Neural crest cell (in vitro differentiated cells): ENCODE measurements at regions not wholly inside any gene's neighbourhood (a gene's known extent, or its start where the extent isn't known, plus 50 kb on each side); places are given as distances from the start of the nearest gene placed in this dataset.

Experiments used
- DNase-seq: peaks from one replicate; pipeline ENCODE4 v3.0.0; 2021; ENCODE audit warnings: low read depth, mixed read lengths, low spot score
- H3K27ac Mint-ChIP-seq: one replicate; pipeline ENCODE4 v1.8.0; 2021; ENCODE audit warnings: mild to moderate bottlenecking, mixed read lengths; ENCODE audit not compliant: unreplicated experiment
- H3K27me3 Mint-ChIP-seq: 2 replicates; pipeline ENCODE4 v1.8.0; 2021; ENCODE audit warnings: low read depth, mild to moderate bottlenecking, mixed read lengths
- H3K36me3 Mint-ChIP-seq: 2 replicates; pipeline ENCODE4 v1.8.0; 2021; ENCODE audit warnings: low read depth, mild to moderate bottlenecking, mixed read lengths
- H3K4me1 Mint-ChIP-seq: 2 replicates; pipeline ENCODE4 v1.8.0; 2021; ENCODE audit warnings: mixed read lengths
- H3K4me3 Mint-ChIP-seq: one replicate; pipeline ENCODE4 v1.8.0; 2021; ENCODE audit warnings: mild to moderate bottlenecking, mixed read lengths
- H3K9me3 Mint-ChIP-seq: 2 replicates; pipeline ENCODE4 v1.8.0; 2021; ENCODE audit warnings: mixed read lengths
- CTCF ChIP-seq: fragments of 200-600 bp; sonication (generic); conservative IDR thresholded peaks from 2 replicates; pipeline ENCODE4 v1.5.0; 2021; ENCODE audit warnings: antibody characterized with exemption, mild to moderate bottlenecking

- Mint-ChIP-seq H3K9me3 (no peaks in the 10 kb centered on the region), H3K4me1 (no peaks in the 10 kb centered on the region), H3K36me3 (no peaks in the 10 kb centered on the region), H3K27me3 (no peaks in the 10 kb centered on the region), H3K4me3 (no peak overlapping the region), H3K27ac (no peak overlapping the region)
- DNase-seq, result no peak
- no peak for TF ChIP-seq CTCF
Observed at GRCh38 chr1:239067480-239067879, 318.9 kb upstream of the CHRM3 start.

GRCh38 chr1:239067058-239067457, 319.3 kb upstream of the CHRM3 start:
- no peak for TF ChIP-seq CTCF
- DNase-seq, result no peak
- Mint-ChIP-seq H3K27me3 (no peaks in the 10 kb centered on the region), H3K36me3 (no peaks in the 10 kb centered on the region), H3K27ac (no peak overlapping the region), H3K9me3 (no peaks in the 10 kb centered on the region), H3K4me1 (no peaks in the 10 kb centered on the region), H3K4me3 (no peak overlapping the region)

GRCh38 chr1:239061770-239062169, 324.6 kb upstream of the CHRM3 start:
- Mint-ChIP-seq H3K27ac (no peak overlapping the region), H3K4me1 (no peaks in the 10 kb centered on the region), H3K36me3 (no peaks in the 10 kb centered on the region), H3K9me3 (no peaks in the 10 kb centered on the region), H3K27me3 (no peaks in the 10 kb centered on the region), H3K4me3 (no peak overlapping the region)
- no peak for DNase-seq
- no peak for TF ChIP-seq CTCF

- TF ChIP-seq CTCF, result no peak
- H3K9me3 Mint-ChIP-seq, result no peaks in the 10 kb centered on the region
- H3K4me3 Mint-ChIP-seq, result no peak overlapping the region
- H3K36me3 Mint-ChIP-seq, result no peaks in the 10 kb centered on the region
- DNase-seq, result no peak
- peaks cover 4% of the 10 kb centered on the region for H3K4me1 Mint-ChIP-seq
- H3K27me3 Mint-ChIP-seq, result no peaks in the 10 kb centered on the region
- no peak overlapping the region for H3K27ac Mint-ChIP-seq
Observed at GRCh38 chr1:239058190-239058589, 328.2 kb upstream of the CHRM3 start.

GRCh38 chr1:239056940-239057339, 329.4 kb upstream of the CHRM3 start:
- H3K27ac Mint-ChIP-seq, result no peak overlapping the region
- no peak for DNase-seq
- peaks cover 4% of the 10 kb centered on the region for H3K4me1 Mint-ChIP-seq
- H3K9me3 Mint-ChIP-seq, result no peaks in the 10 kb centered on the region
- no peak for TF ChIP-seq CTCF
- no peaks in the 10 kb centered on the region for H3K36me3 Mint-ChIP-seq
- H3K27me3 Mint-ChIP-seq, result no peaks in the 10 kb centered on the region
- no peak overlapping the region for H3K4me3 Mint-ChIP-seq

- Mint-ChIP-seq H3K27me3 (no peaks in the 10 kb centered on the region), H3K36me3 (no peaks in the 10 kb centered on the region), H3K9me3 (no peaks in the 10 kb centered on the region), H3K4me1 (peaks cover 4% of the 10 kb centered on the region), H3K27ac (no peak overlapping the region), H3K4me3 (no peak overlapping the region)
- no peak for TF ChIP-seq CTCF
- DNase-seq, result no peak
Observed at GRCh38 chr1:239053279-239053678, 333.1 kb upstream of the CHRM3 start.
